Gastrocnemius medialis (tissue), 4 donors: ENCODE measurements at regions not wholly inside any gene's neighbourhood (a gene's known extent, or its start where the extent isn't known, plus 50 kb on each side); places are given as distances from the start of the nearest gene placed in this dataset.

Source experiments
- ATAC-seq, 2 donors: fragments of 150-250 bp; one replicate each; pipeline ENCODE4 v1.9.1; 2016
- DNase-seq, 2 donors: peaks; one replicate each; pipeline ENCODE4 v3.0.0-alpha.2; 2019
- H3K27ac ChIP-seq, 4 donors: fragments of 200-600 bp; sonication (generic); 1 replicate in 1 of 4; 2 replicates in 3 of 4; pipeline ENCODE4 v1.5.1; 2016 to 2018; ENCODE audit warnings: mild to moderate bottlenecking in 2 of 4, moderate library complexity in 1 of 4
- H3K27me3 ChIP-seq, 3 donors: fragments of 200-600 bp; sonication (generic) in 2 of 3; 1 replicate in 1 of 3; 2 replicates in 2 of 3; pipeline versions ENCODE4 v1.5.1 to v1.6.0; 2016 to 2019; ENCODE audit warnings: mild to moderate bottlenecking in 1 of 3, moderate library complexity in 1 of 3
- H3K36me3 ChIP-seq, 2 donors: fragments of 200-600 bp; sonication (generic) in 1 of 2; one replicate each; pipeline ENCODE4 v1.5.1; 2017 to 2018
- H3K4me1 ChIP-seq, 2 donors: fragments of 200-600 bp; sonication (generic) in 1 of 2; one replicate each; pipeline ENCODE4 v1.5.1; 2016 to 2017; ENCODE audit warnings: mild to moderate bottlenecking in 2 of 2
- H3K4me3 ChIP-seq, 4 donors: fragments of 200-600 bp; sonication (generic) in 3 of 4; 1 replicate in 1 of 4; 2 replicates in 3 of 4; pipeline ENCODE4 v1.5.1; 2016 to 2019; ENCODE audit warnings: mild to moderate bottlenecking in 2 of 4
- H3K9me3 ChIP-seq, 3 donors: fragments of 200-600 bp; sonication (generic) in 2 of 3; 1 replicate in 1 of 3; 2 replicates in 2 of 3; pipeline ENCODE4 v1.5.1; 2016 to 2019
- CTCF ChIP-seq, 5 experiments: fragments of 450-650 bp in 3 of 5; fragments of 200-600 bp in 2 of 5; sonication (generic) in 2 of 5; IDR thresholded peaks in 4 of 5; conservative IDR thresholded peaks in 1 of 5; 1 replicate in 4 of 5; 2 replicates in 1 of 5; pipeline ENCODE4 v1.5.1; 2016 to 2019; ENCODE audit warnings: antibody characterized with exemption in 5 of 5, mild to moderate bottlenecking in 3 of 5, moderate library complexity in 3 of 5
- POLR2A ChIP-seq, 2 donors: fragments of 450-650 bp; IDR thresholded peaks; one replicate each; pipeline ENCODE4 v1.6.1; 2017; ENCODE audit warnings: antibody characterized with exemption in 2 of 2, mild to moderate bottlenecking in 2 of 2, moderate library complexity in 2 of 2
- in situ Hi-C, 4 donors: fragments of 200-750 bp; cut with MboI; loops; one replicate each; pipeline versions ENCODE4 v1.15.0 to v1.8.0; 2017; ENCODE audit warnings: low sequenced_read_pairs in 4 of 4
- intact Hi-C: fragments of 100-400 bp; cut with DNase I; formaldehyde crosslinking; loops from one replicate; pipeline ENCODE4 v1.15.1; 2023; ENCODE audit warnings: low total_unique reads

- intact Hi-C loops, result no loop called here
Observed at GRCh38 chr17:79233916-79234551, 159.4 kb downstream of the ENGASE start.

GRCh38 chr17:79232957-79233356 is 158.3 kb downstream of the ENGASE start:
- TF ChIP-seq CTCF (IDR thresholded peaks at IDR 0.05 in 4 of 5, conservative IDR thresholded peaks at IDR 0.05 in 1 of 5), result no peak
- no peak for TF ChIP-seq POLR2A (IDR thresholded peaks at IDR 0.05)
- Histone ChIP-seq H3K36me3 (no peaks in the 10 kb centered on the region), H3K4me3 (no peak overlapping the region), H3K4me1 (no peaks in the 10 kb centered on the region), H3K27me3 (peaks cover 0 to 6% (median 0%) of the 10 kb centered on the region in 3 donors), H3K27ac (no peak overlapping the region), H3K9me3 (no peaks in the 10 kb centered on the region)
- ATAC-seq, result no peak
- no peak for DNase-seq
- in situ Hi-C loops, result no loop called here
- intact Hi-C loops, result no loop called here

More at GRCh38 chr17:79233916-79234551, 159.4 kb downstream of the ENGASE start:
- DNase-seq (no peak), ATAC-seq (no peak)
- H3K9me3 ChIP-seq, result no peaks in the 10 kb centered on the region
- H3K4me3 ChIP-seq, result no peak overlapping the region
- no peak for TF ChIP-seq POLR2A (IDR thresholded peaks at IDR 0.05)
- no peak for TF ChIP-seq CTCF (IDR thresholded peaks at IDR 0.05 in 4 of 5, conservative IDR thresholded peaks at IDR 0.05 in 1 of 5)
- peaks cover 0 to 6% (median 2%) of the 10 kb centered on the region in 3 donors for H3K27me3 ChIP-seq
- in situ Hi-C loops, result no loop called here
- H3K36me3 ChIP-seq, result no peaks in the 10 kb centered on the region
- H3K27ac ChIP-seq, result no peak overlapping the region
- no peaks in the 10 kb centered on the region for H3K4me1 ChIP-seq

- H3K4me3 ChIP-seq, result no peak overlapping the region
- no peak for TF ChIP-seq POLR2A (IDR thresholded peaks at IDR 0.05)
- TF ChIP-seq CTCF (IDR thresholded peaks at IDR 0.05 in 4 of 5, conservative IDR thresholded peaks at IDR 0.05 in 1 of 5), result no peak
- no peak overlapping the region for H3K27ac ChIP-seq
- H3K9me3 ChIP-seq, result no peaks in the 10 kb centered on the region
- ATAC-seq, result no peak
- H3K27me3 ChIP-seq, result peaks cover 2 to 4% (median 3%) of the 10 kb centered on the region in 3 donors
- intact Hi-C loops, result no loop called here
- H3K36me3 ChIP-seq, result no peaks in the 10 kb centered on the region
- DNase-seq, result no peak
- H3K4me1 ChIP-seq, result no peaks in the 10 kb centered on the region
- in situ Hi-C loops, result no loop called here
Observed at GRCh38 chr17:79231766-79232287, 157.2 kb downstream of the ENGASE start.

GRCh38 chr17:79230576-79230975 is 156.0 kb downstream of the ENGASE start:
- in situ Hi-C loops, result no loop called here
- Histone ChIP-seq H3K27ac (no peak overlapping the region), H3K36me3 (no peaks in the 10 kb centered on the region), H3K4me3 (no peak overlapping the region), H3K4me1 (no peaks in the 10 kb centered on the region), H3K27me3 (peaks cover 2 to 16% (median 11%) of the 10 kb centered on the region in 3 donors), H3K9me3 (no peaks in the 10 kb centered on the region)
- intact Hi-C loops, result no loop called here
- no peak for ATAC-seq
- no peak for DNase-seq
- TF ChIP-seq CTCF (IDR thresholded peaks at IDR 0.05 in 4 of 5, conservative IDR thresholded peaks at IDR 0.05 in 1 of 5) (no peak), POLR2A (IDR thresholded peaks at IDR 0.05) (no peak)
